Activated CD8-positive, alpha-beta memory T cell treated with anti-CD3 and anti-CD28 coated beads, Interleukin-2, amount 50 U/mL, for 1 hour (primary cell): ENCODE measurements at regions not wholly inside any gene's neighbourhood (a gene's known extent, or its start where the extent isn't known, plus 50 kb on each side); places are given as distances from the start of the nearest gene placed in this dataset.

Source experiments
- DNase-seq: peaks from one replicate; pipeline ENCODE4 v3.0.0-alpha.2; 2020; ENCODE audit errors: extremely low read depth

DNA sequence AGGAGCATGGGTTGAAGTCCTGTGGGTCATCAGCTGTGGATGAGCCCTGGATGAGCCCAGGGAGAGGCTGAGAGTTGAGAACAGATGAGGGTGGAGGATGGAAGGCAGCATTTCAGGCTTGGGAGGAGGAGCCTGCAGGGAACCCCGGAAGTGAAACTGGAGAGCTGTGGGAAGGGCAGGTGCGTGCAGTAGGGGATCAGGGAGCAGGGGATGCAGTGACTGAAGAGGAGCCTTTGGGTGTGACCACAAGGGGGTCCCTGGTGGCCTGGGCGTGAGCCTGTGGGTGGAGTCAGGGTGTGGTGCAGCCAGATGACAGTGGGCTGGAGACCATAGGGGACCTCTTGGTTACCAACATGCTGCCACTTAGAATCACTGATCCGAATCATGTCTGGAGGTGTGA is 115.5 kb downstream of the PAPOLA start:
- DNase-seq, result no peak

DNA sequence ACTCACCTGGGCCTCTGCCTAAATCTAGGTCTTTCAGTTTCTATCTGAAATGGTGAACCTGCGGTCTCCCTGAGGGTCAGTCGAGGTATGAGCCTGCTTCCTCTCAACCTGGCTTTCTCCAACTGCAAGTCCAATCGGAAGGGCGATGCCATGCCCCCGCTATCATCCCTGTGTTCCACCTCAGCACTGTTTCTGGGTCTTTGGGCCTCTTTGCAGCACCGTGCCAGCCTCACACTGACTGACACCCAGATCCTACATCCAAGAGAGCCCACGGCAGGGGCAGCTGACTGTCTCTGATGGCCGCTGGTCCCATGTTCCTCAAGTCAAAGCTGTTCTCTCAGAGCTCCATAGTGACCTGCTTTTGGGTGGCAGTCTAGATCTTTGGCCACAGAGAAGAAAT is 120.7 kb downstream of the PAPOLA start:
- no peak for DNase-seq

DNA sequence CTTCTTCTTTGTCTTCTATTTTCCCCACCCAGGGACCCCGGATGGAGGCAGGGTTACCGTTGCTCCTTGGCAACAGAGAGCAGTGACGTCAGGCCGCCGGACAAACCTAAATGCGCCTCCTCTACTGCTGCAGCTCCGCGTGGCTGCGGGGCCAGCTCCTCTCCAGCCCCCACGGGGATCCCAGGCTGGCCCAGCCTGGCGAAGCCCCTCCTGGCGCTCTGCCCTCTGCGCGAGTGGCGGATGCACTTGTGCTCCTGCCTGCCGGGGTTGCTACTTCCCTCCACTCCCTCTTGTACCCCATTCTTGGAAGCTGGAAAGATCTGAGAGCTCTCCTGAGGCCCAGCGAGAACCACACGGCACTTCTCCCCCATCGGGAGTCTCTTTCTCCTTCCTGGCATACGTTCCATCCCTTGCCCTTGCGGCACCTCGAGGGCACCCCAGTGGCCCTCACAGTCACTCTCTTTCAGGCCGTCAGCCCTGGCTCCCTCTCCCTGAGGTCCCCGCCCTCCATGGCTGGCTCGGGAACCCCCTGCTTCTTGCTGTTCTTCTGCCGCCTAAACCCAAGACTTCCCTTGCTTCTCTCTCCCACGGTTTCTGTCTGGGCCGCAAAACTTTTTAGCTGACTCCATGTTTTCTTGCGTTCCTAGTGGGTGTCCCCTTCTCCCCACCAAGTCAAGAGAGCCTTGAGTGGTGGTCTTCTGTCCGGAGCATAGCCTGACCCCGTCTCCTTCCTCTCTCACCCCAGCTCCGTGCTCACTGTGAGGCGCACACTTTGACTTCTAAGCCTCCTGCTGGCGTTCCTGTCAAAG is 121.7 kb downstream of the PAPOLA start:
- DNase-seq, result no peak

DNA sequence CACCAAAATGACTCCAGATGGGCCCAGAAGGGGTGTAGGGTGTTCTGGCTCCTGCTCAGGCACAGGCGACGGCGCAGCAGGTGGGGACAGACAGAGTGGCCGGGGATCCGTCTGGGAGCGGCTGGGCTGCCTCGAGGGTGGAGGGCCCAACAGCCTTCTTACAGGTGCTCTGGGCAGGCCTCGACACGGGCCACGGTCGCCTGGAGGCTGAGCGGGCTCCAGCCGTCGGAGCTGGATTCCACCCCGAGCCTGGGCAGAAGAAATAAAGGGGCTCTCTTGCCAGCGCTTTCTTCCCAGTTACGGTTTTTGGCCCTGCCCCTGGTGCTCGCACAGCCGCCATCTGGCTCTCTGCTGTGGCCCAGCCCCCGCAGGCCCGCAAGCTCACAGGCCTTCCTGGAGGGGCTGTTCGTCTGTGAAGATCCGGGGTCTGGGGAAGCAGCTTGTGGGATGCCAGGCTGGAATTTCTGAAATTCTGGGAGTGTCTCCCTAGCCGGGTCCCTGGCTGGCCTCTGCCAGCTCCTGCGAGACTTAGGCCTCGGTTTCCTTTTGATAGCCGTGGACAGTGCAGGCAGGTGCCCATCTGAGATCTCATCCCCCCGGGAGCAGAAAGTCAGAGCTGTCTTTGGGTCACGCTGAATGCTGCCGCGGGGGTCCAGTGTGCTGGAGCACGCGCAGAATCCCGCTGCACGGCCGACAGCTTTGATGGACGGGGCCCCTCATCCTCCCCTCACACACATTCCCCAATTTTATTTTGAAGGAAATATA is 122.7 kb downstream of the PAPOLA start:
- DNase-seq, result no peak

DNA sequence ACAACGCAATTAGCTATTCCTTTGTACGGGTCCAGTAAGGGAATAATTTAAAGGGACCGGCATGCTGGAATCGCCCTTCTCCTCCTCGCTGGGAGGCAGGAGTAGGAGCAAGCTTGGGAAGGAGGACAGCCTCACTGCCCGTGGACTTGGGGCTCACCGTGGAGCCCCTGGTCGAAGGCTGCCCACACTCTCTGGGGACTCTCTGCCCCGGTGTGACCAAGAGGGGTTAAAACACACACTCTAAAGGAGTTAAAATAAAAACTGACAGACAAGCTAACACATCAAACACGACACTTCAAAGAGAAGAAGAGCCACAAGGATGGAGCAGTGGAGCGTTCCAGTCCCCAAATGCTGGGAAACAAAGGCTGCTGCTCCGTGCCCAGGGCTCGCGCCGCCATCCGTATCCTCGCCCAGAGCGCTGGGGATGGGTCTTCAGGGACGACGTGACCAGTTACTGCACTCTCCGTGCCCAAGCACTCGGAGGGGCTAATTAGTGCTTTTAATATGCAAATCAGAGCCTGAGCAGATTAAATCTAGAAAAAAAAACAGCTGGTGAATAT is 123.3 kb downstream of the PAPOLA start:
- DNase-seq, result no peak

DNA sequence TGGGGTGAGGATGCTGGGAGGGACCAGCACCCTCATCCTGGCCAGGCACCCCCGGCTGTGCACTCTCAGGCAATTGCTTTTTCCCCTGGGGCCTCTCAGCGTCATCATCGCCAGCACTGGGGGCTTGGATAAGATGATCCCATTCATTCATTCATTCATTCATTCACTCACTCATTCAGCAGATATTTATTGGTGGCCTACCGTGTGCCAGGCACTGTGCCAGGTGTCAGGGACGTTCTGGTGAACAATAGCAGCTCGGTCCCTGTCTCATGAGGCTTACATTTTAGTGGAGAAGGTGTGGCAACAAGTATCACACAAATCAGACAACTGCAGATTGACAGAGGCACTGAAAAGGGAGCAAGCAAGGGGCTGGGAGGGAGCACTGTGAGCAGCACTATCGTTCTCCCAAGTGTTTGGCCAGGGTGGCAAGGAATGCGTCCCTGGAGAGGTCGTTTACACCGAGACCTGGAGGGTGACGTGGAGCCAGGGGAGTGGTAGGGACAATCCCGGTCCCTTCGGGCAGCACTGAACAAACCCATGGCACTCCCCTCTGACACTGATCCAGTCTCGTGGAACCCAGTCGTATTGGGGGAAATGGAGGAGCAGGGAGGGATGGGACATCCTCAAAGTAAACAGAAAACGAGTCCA is 124.1 kb downstream of the PAPOLA start:
- no peak for DNase-seq

DNA sequence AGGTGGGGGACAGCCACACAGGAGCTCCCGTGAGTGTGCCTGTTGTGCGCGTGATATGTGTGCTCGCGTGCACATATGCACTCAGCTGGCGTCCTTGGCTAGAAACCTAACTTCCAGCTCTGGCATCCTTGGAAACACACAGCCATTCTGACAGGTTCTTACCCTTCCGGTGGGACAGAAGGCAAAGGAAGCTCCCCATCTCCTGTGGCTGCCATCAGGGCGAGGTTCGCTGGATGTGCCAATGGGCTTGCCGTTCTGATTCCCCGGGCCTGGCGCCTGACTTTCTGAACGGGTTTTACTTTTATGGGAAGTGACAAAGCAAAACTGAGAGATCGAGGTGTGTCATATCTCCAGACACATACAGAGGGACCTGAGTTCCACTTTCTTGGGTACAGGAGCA is 124.7 kb downstream of the PAPOLA start:
- DNase-seq, result no peak

DNA sequence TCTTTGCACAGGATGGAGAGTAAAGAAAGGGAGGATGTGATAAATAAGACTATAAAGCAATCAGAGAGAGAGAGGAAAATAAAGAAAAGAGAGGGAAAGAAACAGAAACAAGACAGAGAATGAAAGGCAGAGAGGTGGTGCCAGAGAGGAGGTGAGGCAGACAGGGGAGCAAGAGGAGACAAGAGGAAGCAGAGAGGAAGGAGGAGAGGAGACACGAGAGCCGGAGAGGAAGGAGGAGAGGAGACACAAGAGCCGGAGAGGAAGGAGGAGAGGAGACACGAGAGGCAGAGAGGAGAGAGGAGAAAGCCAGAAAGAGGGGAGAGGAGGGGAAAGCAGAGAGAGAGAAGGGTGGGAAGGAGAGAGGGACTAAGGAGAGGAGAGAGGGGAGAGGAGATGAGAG is 125.2 kb downstream of the PAPOLA start:
- DNase-seq, result no peak

DNA sequence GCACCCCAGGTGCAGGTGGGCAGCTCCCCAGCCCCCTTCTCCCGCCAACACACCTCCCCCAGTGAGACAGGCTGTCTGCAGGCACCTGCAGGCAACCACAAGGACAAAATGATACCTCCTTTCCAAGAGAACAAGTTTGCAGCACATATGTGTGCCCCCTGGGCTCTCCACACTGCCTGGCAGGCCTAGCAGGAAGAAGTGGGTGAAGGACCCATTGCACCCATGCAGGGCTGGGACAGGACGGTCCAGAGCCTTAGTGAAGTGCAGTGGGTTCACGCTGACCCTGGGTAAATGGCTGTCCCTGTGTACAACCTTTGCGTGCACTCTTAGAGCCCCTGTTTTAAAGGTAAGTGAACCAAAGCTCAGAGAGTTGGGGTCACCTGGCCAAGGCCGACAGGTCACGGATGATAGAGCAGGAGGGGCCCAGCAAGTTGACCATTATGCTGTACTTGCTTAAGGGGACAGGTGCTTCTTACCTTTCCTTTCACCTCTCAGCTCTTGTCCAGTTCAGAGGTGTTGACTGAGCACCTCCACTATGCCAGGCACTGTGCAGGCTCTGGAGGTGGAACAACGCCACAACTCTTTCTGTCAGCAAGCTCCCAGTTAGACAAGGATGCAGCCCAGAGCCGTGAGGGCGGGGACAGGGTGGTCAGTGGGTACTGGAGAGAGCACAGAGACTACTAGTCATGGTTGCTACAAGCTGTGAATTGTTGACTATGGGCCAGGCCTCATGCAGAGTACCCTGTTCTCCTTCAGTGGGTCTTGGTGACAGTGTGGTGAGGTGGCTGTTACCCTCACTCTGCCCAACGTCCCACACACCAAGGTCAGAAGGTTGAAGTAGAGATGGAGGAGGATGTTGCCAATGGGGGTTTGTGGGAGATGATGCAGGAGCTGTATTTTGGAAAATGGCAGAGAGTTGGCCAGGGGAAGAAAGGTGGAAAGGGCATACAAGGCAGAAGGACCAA is 125.9 kb downstream of the PAPOLA start:
- no peak for DNase-seq

DNA sequence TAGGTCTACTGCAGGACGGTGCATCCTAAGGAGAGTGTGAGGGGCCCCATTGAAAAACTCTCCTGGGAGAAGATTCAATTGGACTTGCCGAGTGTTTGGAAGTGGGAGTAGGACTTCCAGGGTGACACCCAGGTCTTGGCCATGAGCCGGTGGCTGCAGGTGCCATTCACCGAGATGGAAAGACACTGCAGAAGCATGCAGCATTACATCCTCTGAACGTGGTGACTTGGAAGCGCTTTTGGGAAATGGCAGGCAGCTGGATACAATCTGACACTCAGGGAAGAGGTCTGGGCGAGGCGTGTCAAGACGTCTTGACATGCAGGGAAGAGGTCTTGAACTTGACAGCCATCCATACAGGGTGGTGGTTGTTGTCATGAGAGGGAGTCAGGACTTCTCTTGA is 126.9 kb downstream of the PAPOLA start:
- DNase-seq, result no peak

DNA sequence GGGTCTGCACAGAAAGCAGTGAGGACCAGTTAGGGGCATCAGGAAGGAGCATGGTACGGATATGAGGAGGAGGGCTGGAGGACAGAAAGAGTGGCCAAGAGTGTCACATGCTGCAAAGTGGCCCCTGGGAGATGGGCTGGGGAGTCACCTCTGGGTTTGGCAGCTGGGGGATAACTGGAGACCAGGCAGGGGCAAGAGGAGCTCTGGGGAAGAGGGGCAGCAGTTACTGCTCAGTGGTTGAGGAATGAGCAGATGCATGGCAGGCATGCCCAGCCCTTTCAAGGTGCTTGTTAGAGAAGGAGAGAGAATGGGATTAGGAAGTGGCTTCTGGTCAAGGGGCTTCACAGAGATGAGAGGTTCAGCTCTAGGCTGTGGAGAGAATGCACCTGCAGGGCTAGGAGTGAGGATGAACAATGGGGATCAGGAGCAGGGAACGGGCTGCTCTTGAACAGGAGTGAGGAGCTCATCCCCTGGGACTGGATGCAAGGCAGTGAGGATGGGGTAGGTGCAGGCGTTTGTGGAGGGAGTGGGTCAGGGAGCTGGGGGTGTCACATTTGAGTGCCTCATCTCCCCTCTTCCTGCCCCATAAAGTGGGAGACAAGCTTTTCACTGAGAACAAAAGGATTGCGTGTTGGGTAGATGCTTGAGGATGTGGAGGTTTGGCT is 127.5 kb downstream of the PAPOLA start:
- no peak for DNase-seq

DNA sequence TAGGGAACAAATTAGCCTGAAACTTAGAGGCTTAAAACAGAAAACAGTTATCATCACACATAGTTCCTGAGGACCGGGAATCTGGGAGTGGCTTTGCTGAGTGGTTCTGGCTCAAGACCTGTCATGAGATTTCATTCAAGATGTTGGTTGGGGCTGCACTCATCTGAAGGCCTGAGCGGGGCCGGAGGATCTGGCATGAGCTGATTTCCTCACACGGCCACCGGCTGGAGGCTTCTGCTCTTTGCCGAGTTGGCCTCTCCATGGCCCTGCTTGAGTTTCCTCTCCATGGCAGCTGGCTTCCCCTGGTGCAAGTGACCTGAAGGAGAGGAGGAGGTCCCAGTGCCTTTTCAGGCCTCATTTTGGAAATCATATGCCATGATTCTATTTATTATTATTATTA is 128.1 kb downstream of the PAPOLA start:
- DNase-seq, result no peak

DNA sequence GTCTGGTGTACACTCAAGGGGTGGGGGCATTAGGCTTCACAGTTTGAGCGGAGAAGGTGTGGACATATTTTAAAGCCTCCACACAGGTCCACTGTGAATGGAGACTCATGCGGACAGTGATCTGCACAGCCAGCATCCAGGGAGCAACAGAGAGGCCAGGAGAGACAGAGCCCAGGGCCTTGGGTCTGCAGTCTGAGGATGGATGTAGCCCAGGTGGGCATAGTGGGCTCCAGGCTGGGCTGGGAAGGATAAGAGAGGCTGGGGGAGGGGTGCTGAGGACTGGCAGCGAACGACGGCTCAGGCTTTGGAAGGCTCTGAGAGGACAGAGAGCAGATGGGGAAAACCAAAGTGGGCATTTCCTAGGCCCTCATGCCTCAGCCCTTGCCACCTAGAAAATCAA is 128.8 kb downstream of the PAPOLA start:
- DNase-seq, result no peak

DNA sequence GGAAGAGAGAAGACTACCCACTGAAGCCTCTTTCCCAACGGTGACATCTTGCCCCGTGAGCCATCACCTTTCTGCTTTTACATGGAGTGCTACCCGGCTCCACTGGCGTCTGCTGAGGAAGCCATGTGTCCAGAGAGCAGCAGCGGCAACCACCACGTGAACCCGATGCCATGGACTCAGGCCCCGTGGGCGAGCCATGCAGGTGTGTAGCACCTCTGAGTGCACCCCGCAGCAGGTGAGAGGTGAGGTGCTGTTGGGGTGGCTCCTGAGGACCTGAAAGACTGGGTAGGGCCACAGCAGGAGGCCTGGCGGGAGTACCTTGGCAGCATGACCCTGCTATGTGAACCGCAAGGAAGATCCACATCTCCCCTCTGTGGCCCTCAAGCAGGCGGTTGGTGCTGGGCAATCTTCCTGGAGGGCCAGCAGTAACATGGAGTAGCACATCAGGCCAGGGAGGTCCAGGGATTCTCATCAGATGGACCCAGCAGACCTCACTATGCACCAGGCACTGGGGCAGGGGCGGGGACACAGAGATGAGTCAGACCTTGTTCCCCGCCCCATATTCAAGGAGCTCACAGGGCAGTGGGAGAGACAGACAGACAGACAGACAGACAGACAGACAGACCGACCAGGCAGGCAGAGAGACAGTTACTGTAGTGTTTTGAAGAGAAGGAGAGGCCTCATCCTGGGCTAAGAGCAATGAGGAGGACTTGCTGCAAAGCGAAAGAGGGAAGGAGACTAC is 129.6 kb downstream of the PAPOLA start:
- no peak for DNase-seq

DNA sequence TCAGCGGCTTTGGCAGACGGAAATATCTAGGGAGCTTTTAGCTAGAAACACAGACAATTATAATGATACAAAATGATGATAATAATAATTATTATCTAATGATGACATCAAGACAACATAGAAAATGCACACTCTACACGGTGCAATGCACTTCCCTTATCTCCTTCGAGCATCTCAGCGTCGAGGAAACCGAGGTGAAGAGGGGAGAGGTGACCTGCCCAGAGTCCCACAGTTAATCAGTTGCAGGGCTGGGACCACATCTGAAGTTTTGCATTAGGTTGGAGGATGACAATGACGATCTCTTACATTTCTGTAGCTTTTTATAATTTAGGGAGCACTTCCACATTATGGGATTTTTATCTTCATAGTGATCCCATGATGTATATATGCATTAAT is 130.2 kb downstream of the PAPOLA start:
- DNase-seq, result no peak

DNA sequence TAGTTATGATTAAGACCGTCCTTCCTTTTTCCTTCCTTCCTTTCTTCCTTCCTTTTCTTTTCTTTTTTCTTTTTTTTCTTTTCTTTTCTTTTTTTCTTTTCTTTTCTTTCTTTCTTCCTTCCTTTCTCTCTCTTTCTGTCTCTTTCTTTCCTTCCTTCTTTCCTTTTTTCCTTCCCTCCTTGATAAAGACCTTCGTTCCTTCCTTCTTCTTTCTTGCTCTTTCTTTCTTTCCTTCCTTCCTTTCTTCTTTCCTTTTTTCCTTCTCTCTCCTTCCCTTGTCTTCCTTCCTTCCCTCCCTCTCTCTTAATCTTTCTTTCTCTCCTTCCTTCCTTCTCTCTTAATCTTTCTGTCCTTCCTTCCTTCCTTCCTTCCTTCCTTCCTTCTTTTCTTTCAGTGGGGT is 130.9 kb downstream of the PAPOLA start:
- no peak for DNase-seq

DNA sequence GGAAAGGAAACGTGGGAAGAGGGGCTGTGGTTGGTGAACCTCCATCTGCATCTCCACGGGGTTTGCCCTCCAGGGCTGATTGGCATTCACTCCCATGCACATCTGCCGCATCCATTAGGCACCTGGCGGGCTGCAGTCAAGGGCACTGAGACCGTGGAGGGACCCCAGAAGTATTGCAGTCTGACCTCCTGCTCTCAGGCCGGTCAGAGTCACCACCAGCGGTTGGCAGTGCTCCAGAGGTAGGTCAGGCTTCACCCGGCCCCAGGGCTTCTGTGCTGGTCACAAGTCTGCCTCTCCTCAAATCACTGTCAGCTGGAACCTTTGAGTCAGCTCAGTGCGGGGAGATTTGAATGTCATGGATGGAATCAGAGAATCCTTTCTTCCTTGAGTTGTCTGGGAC is 132.3 kb downstream of the PAPOLA start:
- DNase-seq, result no peak

DNA sequence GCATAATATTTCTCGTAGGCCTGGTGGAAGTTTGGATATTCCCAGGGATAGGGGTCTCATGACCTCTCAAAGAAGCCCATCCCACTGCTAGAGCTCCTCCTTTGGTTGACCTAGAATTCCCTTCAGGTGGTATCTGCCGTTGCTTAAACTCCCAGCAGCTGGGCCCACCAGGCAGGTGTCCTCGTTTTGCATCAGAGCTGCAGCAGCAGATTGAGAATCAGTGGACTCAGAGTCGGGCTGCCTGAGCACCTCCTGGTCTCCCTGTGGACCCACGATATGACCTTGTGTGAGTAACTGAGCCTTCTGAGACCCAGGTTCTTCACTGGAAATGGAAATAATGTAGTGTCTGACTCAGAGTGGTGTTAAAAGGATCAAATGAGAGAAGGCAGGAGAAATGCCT is 132.7 kb downstream of the PAPOLA start:
- no peak for DNase-seq

DNA sequence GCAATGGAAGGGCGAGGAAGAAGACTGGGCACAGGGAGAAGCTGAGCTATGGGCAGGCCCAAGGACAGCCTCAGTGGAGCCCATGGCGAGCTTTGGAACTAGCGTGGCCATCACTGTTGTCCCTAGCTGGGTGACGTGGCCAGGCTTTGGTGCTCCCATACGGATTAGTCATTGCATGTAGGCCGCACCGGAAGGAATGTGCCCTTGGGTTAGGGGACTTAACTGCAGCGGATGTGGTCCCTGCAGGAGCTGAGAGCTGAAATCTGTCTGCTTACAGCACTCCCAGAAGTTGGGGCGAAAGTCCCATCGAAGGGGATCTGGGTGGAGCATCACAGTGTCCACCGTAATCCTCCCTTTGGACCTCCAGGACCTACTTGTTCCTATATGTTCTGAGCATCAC is 133.7 kb downstream of the PAPOLA start:
- DNase-seq, result no peak

DNA sequence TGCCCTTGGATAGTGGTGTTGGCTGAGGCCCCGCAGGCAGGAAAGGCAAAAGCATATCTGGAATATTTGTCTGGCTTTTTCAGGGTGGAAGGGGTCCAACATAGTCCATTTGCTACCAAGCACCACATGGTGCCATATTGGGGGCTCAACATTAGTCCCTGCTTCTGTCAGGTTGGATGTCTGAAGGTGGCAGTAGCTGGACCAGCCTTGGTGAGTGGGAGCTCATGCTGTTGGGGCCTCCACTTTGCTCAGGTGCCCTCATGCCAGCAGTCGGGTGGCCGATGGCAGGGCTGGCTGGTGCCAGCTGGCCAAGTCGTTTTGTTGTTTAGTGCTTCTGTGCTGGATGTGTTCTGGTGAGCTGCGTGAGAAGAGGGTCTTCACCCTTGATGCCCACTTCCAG is 135.3 kb downstream of the PAPOLA start:
- DNase-seq, result no peak
